Kidney capillary endothelial cell (primary cell): ENCODE measurements at regions not wholly inside any gene's neighbourhood (a gene's known extent, or its start where the extent isn't known, plus 50 kb on each side); places are given as distances from the start of the nearest gene placed in this dataset.
"Not testable (repeated sequence)": the region's sequence is repeated elsewhere in the genome, so short reads cannot be mapped to it uniquely, and the experiment has no call there.

ENCODE experiments used
- DNase-seq: peaks from one replicate; pipeline ENCODE4 v3.0.0-alpha.2; 2018; ENCODE audit warnings: low spot score

GRCh38 chr22:22756551-22757201 lies 112.3 kb downstream of the GGTLC2 start:
- DNase-seq, result not testable (repeated sequence)

- not testable (repeated sequence) for DNase-seq
Observed at GRCh38 chr22:22758101-22758807, 113.8 kb downstream of the GGTLC2 start.

- DNase-seq, result no peak
Observed at GRCh38 chr22:22759371-22759770, 115.0 kb downstream of the GGTLC2 start.

- no peak for DNase-seq
Observed at GRCh38 chr22:22759889-22760546, 115.6 kb downstream of the GGTLC2 start.

- DNase-seq, result no peak
Observed at GRCh38 chr22:22761606-22761962, 117.2 kb downstream of the GGTLC2 start.

GRCh38 chr22:22761963-22762772 lies 117.8 kb downstream of the GGTLC2 start:
- DNase-seq, result no peak

- DNase-seq, result no peak
Observed at GRCh38 chr22:22763512-22763911, 119.1 kb downstream of the GGTLC2 start.

GRCh38 chr22:22764085-22764484 lies 119.7 kb downstream of the GGTLC2 start:
- DNase-seq, result no peak

- DNase-seq, result no peak
Observed at GRCh38 chr22:22767876-22768602, 119.6 kb upstream of the IGLL5 start.

- no peak for DNase-seq
Observed at GRCh38 chr22:22768885-22769284, 118.7 kb upstream of the IGLL5 start.

- no peak for DNase-seq
Observed at GRCh38 chr22:22769434-22770279, 118.0 kb upstream of the IGLL5 start.

GRCh38 chr22:22770280-22770871 lies 117.2 kb upstream of the IGLL5 start:
- peak; percentile 19 for DNase-seq

GRCh38 chr22:22770881-22771280 lies 116.7 kb upstream of the IGLL5 start:
- no peak for DNase-seq

GRCh38 chr22:22771696-22772377 lies 115.8 kb upstream of the IGLL5 start:
- no peak for DNase-seq

GRCh38 chr22:22772396-22772795 lies 115.2 kb upstream of the IGLL5 start:
- no peak for DNase-seq

- no peak for DNase-seq
Observed at GRCh38 chr22:22772883-22773282, 114.7 kb upstream of the IGLL5 start.

GRCh38 chr22:22773427-22773826 lies 114.2 kb upstream of the IGLL5 start:
- no peak for DNase-seq

GRCh38 chr22:22773979-22774604 lies 113.5 kb upstream of the IGLL5 start:
- DNase-seq, result no peak

GRCh38 chr22:22774762-22775161 lies 112.9 kb upstream of the IGLL5 start:
- DNase-seq, result not testable (repeated sequence)
